ENCODE measurements at regions not wholly inside any gene's neighbourhood (a gene's known extent, or its start where the extent isn't known, plus 50 kb on each side); places are given as distances from the start of the nearest gene placed in this dataset.

GRCh38 chr5:125856949-125857348, 566.3 kb upstream of the GRAMD2B start:
- no peak for DNase-seq (ENCODE audit: extremely low read depth, low read depth)
- TF ChIP-seq, protein P1, sequence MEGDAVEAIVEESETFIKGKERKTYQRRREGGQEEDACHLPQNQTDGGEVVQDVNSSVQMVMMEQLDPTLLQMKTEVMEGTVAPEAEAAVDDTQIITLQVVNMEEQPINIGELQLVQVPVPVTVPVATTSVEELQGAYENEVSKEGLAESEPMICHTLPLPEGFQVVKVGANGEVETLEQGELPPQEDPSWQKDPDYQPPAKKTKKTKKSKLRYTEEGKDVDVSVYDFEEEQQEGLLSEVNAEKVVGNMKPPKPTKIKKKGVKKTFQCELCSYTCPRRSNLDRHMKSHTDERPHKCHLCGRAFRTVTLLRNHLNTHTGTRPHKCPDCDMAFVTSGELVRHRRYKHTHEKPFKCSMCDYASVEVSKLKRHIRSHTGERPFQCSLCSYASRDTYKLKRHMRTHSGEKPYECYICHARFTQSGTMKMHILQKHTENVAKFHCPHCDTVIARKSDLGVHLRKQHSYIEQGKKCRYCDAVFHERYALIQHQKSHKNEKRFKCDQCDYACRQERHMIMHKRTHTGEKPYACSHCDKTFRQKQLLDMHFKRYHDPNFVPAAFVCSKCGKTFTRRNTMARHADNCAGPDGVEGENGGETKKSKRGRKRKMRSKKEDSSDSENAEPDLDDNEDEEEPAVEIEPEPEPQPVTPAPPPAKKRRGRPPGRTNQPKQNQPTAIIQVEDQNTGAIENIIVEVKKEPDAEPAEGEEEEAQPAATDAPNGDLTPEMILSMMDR (IDR thresholded peaks at IDR 0.05; ENCODE audit: low read depth, low read length, missing control alignments): no peak
- H3K4me3 ChIP-seq (replicated peaks; ENCODE audit: low read depth, low read length): no peak overlapping the region

DNA sequence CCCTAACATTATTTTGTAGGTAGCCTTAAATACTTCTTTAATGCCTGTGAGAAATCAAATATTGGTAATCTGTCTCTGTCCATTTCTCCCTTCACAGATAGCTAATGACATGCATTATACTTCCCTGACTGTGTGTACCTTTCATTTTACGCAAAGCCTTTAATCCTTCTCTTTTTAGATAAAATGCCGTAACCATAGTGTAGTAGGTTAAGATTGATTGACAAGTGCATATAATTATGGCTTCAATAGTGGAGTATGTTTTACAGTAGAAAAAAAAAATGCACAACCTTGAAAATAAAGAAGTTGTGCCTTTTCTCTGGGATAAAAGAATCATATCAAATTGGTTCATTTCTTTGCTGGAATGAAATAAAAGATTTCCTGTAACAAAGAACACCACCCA, 559.6 kb upstream of the GRAMD2B start:
- TF ChIP-seq, protein P1 (IDR thresholded peaks at IDR 0.05; ENCODE audit: low read depth, low read length, missing control alignments): no peak
- no peak overlapping the region for H3K4me3 ChIP-seq (replicated peaks; ENCODE audit: low read depth, low read length)
- no peak for DNase-seq (ENCODE audit: extremely low read depth, low read depth)

DNA sequence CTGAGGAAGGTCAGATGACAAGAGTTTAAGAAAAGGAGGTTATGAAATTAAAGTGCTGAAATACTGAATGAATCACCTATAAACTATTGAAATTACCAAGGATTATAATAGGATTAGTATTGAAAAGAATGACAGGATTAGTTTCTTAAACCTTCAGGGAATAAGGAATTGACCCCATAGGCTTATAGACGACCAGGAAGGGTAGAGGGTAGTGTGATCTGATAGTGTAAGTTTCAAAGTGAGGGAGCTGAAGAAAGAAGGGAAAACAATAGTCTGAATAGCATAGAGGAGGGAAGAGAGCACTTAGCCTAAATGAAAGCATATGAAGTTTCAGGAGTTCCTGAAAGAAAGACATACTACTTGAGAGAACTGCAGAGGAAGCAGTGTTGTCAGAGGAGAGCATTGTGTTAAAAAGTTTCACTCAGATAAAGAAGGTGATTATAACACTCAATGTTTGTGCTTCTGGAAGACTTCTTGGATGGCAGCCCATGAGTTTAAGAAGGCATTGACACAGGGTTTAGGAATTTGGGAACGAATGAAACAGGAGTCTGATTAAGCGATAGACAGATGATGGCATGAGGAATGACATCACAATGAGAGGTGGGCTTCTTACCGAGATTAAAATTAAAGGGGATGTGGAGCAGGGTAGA, 557.9 kb upstream of the GRAMD2B start:
- TF ChIP-seq, protein P1 (IDR thresholded peaks at IDR 0.05; ENCODE audit: low read depth, low read length, missing control alignments): no peak
- DNase-seq (ENCODE audit: extremely low read depth, low read depth): no peak
- no peak overlapping the region for H3K4me3 ChIP-seq (replicated peaks; ENCODE audit: low read depth, low read length)

DNA sequence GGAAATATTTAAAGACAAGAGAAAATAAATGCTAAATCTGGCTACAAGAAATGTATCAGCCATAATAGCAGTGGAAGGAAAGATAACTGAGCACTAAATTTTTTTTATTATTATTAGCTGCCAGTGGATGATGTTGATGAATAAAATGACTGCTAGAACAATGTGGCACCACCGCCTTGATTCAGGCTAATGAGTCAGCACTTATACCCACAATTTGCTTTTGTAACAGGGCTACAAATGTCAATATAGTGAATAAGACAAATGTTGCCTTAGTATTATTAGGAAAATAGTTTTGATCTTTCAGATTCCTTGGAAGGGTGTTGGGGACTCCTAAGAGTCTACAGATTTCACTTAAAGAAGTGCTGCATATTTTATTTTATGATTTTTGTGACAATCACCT, 555.2 kb upstream of the GRAMD2B start:
- no peak for DNase-seq (ENCODE audit: extremely low read depth, low read depth)
- H3K4me3 ChIP-seq (replicated peaks; ENCODE audit: low read depth, low read length): no peak overlapping the region
- TF ChIP-seq, protein P1 (IDR thresholded peaks at IDR 0.05; ENCODE audit: low read depth, low read length, missing control alignments): no peak

DNA sequence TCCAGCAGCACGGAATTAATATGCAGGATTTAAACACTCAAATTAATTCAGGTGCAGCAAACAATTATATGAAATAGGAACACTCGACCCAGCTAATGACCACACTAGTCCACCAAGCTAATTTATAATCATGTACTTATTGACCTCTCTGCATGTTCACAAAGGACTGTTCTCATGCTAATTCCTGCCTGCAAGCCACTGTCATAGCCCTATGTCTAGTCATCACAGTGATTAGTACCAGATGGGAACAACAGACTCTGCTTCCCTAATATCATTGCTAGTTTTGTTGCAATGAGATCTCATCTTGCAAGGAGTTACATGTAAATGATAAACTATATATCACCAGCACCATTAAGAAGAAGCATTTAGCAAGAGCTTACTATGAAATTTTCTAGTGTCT, 553.0 kb upstream of the GRAMD2B start:
- TF ChIP-seq, protein P1 (IDR thresholded peaks at IDR 0.05; ENCODE audit: low read depth, low read length, missing control alignments): no peak

DNA sequence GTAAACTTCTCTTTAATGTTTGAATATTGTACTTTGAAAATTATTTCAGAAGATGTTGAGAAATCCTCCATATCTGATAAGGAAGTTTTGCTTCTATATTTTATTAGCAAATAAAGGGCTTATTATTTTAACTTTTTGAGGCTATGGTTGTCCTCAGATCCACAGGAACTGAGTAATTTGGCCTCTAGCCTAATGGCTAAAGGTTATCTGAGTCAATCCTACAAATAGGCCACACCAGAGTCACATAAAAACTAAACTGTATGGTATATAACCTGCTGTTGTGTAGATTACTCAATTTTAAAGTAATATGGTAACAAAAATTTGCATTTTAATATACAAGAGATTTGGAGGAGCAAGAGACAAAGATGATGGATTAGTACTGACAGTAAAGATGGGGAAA, 549.2 kb upstream of the GRAMD2B start:
- no peak overlapping the region for H3K4me3 ChIP-seq (replicated peaks; ENCODE audit: low read depth, low read length)
- TF ChIP-seq, protein P1 (IDR thresholded peaks at IDR 0.05; ENCODE audit: low read depth, low read length, missing control alignments): no peak
- no peak for DNase-seq (ENCODE audit: extremely low read depth, low read depth)

More for the DNA sequence above, 553.0 kb upstream of the GRAMD2B start:
- DNase-seq (ENCODE audit: extremely low read depth, low read depth): peak; percentile 46
- H3K4me3 ChIP-seq (replicated peaks; ENCODE audit: low read depth, low read length): no peak overlapping the region

DNA sequence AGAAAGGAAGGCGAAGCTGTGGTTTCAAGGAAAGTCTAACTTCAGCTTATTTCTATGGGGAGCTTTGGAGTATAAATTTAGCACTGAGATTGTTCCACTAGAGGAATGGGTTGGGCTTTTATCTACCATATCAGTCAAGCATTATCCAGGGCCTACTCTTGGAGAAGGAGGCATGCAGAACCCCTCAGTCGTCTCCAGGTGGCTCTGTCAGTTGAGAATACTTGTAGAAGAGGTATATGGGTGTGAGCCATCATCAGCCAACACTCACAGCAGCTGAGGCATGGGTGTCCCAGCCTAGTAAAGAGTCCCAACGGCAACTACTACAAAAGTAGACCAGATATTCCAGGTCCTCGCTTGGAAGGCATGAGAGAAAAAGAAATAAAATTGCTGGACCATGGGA, 548.5 kb upstream of the GRAMD2B start:
- TF ChIP-seq, protein P1 (IDR thresholded peaks at IDR 0.05; ENCODE audit: low read depth, low read length, missing control alignments): no peak
- no peak for DNase-seq (ENCODE audit: extremely low read depth, low read depth)
- no peak overlapping the region for H3K4me3 ChIP-seq (replicated peaks; ENCODE audit: low read depth, low read length)
